Suppressor macrophage (primary cell): ENCODE measurements at regions not wholly inside any gene's neighbourhood (a gene's known extent, or its start where the extent isn't known, plus 50 kb on each side); places are given as distances from the start of the nearest gene placed in this dataset.
A peak's percentile ranks its signal among the peaks of the same experiment; 100 is the strongest.

ENCODE experiments used
- DNase-seq, 4 experiments: peaks; one replicate each; pipeline ENCODE4 v3.0.0-alpha.2; 2020 to 2022

DNA sequence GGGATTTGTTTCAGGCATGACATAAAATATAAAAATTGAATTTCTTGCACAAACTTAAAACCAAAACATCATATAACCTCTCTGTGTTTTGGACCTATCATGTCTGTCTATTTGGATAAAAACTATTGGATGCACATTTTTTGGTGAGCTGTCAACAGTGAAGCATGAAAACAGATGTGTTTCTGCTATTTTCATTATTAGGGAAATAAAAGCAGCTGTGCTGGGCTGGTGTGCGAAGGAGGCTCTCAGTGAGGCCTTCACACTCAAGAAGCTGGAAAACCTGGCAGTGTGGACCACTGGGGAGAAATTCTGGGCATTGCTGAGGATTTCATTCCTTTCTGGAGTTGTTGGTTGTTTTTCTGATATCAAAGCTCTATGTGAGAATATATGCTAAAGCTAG lies 395.3 kb downstream of the GJA1 start:
- DNase-seq = no peak

DNA sequence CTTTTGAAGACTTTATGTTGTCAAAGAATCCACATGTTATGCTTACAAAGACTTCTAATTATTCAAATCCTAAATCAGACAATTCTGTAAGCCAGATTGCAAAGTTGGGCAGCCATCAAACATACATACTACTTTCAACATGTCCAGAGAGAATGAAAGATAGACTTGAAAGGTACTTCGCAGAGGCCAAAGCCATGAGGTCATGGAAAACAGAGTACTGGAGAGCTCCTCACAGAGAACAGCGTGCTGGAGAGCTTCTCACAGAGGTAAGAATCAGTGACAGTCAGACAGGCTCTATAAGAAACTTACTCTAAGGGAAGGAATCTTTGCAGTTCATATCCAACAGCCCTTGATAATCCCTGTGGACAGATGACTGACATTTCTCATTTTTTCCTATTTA lies 400.2 kb downstream of the GJA1 start:
- no peak for DNase-seq

DNA sequence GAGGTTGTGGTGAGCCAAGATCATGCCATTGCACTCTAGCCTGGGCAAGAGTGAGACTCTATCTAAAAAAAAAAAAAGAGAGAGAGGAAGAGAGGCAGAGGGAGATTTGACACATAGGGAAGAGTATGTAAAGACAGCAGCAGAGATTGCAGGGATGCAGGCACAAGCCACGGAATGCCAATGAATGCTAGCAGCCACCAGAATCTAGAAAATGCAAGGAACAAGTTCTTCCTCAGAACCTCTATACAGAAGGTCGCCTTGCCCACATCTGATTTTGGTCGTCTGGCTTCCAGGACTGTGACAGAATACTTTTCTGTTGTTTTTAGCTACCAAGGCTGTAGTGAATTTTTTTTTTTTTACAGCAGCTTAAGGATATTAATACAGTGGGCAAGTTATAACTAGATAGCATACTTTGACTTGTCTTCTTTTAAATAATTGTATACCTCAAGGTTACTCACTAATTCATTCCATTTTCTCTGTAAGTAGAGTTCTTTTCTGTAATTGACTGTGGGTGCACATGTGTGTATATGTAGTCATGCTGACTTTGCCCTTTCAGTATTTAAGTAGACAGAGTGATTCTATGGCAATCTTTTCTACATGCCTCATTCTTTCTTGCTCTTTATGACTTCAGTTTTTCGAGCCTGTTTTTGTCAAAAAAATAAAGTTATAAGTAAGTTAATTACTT lies 402.2 kb downstream of the GJA1 start:
- no peak for DNase-seq

GRCh38 chr6:121838842-121839241 lies 403.4 kb downstream of the GJA1 start:
- DNase-seq = no peak

GRCh38 chr6:121839896-121840295 lies 404.4 kb downstream of the GJA1 start:
- DNase-seq = peak; percentile 6 to 58 (median 41)

DNA sequence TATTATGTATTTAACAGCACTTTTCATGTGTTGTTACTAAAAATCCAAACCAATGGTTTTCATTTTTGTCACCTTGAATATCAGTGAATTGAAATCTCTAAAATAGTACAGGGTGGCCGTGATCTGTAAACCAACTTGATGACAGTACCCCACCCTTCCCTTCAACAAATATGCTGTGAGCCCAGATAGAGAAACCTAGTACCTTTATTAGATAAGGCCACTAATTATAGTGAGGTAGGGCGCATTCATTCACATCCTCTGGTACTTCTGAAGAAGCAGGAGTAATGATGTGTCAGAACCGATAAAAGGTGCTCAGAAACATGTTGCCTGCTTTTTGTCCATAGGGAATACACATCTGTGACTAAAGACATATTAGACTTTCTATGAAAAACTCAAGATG lies 409.5 kb downstream of the GJA1 start:
- no peak for DNase-seq

GRCh38 chr6:121847806-121848522 lies 412.5 kb downstream of the GJA1 start:
- no peak for DNase-seq

- DNase-seq = no peak
Measured at GRCh38 chr6:121848523-121849255, 413.2 kb downstream of the GJA1 start.

DNA sequence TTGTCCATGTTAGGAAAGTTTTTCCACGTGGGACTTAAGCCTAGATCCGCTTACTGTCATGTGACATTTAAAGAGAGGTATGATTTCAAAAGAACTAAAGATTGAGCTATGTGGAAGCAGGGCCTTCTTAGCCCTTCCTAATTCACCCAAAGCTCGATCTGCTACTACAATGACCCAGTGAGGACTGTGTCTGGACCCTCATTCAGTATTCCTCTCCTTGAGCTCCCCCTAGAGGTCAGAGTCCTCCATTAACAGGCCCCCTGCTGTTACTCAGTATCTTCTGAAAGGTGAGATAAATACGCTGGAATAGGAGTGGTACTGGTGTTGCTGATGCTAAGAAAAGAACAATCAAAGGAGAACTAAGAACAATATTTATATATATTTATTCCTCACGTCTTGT lies 414.0 kb downstream of the GJA1 start:
- DNase-seq = peak; percentile 45 to 56 (median 48)

- no peak for DNase-seq
Measured at GRCh38 chr6:121851056-121851455, 415.6 kb downstream of the GJA1 start.

DNA sequence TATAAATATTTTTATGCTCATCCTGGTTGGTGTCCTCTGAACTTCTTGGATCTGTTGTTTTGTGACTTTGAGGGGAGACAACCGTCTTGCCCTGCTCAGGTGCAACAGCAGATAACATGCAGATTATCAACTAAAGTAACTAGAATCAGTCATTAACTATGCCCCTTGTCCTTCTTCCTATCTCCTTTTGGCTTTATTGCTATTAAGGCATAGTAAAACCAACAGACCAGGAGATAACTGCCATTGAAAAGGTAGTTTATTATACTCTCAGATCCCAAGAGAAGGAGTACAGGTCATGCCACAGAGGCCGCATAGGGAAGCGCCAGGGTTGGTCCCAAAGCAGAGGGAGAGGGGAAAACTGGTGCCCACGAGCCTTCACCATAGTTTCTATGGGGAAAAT lies 418.2 kb downstream of the GJA1 start:
- no peak for DNase-seq

- no peak for DNase-seq
Measured at GRCh38 chr6:121855521-121855920, 420.1 kb downstream of the GJA1 start.

GRCh38 chr6:121856296-121856695 lies 420.9 kb downstream of the GJA1 start:
- no peak for DNase-seq

GRCh38 chr6:121857551-121857950 lies 422.1 kb downstream of the GJA1 start:
- no peak for DNase-seq

GRCh38 chr6:121858310-121858709 lies 422.9 kb downstream of the GJA1 start:
- DNase-seq = no peak

GRCh38 chr6:121858986-121859385 lies 423.5 kb downstream of the GJA1 start:
- DNase-seq = no peak

- DNase-seq = no peak
Measured at GRCh38 chr6:121865811-121866210, 430.4 kb downstream of the GJA1 start.

- no peak for DNase-seq
Measured at GRCh38 chr6:121867095-121867494, 431.6 kb downstream of the GJA1 start.

GRCh38 chr6:121868206-121868605 lies 432.8 kb downstream of the GJA1 start:
- DNase-seq = no peak

DNA sequence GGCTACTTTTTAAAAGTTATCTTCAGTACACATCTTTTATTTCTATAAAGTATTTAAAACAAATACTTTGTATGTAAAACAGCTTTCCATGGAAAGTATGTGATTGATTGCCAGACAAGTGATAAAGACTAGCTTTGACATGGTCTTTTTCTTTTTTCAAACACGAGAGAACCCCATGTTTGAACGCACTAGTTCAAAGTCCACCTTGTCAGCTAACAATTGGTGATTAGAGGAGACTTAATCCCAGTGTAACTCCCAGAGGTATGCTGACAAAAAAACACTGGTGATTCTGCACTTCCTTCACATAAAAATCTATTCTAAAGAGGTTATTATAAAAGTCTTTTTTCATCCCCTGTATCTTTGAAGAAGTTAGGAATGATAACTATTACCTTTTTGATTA lies 438.1 kb downstream of the GJA1 start:
- DNase-seq = no peak

GRCh38 chr6:121876721-121877120 lies 441.3 kb downstream of the GJA1 start:
- no peak for DNase-seq

DNA sequence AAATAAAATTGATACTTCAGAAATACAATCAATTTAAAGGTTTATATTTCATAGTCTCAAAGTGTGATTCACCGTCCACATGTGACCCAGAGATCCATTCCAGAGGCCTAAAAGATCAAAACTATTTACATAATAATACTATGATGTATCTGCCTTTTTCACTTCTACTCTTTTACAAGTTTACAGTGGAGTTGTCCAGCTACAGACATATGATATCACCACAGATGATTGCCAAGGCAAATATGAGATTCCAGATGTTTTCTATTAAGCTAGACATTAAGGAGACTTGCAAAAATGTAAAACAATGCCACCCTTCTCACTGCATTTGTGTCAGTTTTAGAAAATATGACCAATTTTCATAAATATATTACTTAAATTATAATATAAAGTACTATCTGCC lies 443.7 kb downstream of the GJA1 start:
- no peak for DNase-seq

DNA sequence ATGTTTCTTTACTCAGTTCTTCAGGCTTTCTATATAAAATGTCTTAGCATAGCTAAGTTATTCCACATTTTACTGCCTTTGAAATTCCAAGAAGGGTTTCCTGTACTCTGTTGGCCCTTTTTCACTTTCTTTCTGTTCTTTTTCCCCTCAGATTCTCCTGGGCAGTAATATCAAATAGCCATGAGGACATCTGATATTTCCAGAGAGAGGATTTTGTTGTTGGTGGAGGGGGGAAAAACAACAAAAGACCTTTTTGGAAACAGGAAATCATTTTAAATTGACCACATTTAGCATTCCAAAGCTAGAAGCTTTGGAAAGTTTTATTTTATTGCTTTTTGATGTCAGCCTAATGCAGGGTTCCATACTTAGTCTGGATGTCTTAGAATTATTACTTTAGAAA lies 445.4 kb downstream of the GJA1 start:
- DNase-seq = no peak
